HCT116 (cell line): ENCODE measurements at regions not wholly inside any gene's neighbourhood (a gene's known extent, or its start where the extent isn't known, plus 50 kb on each side); places are given as distances from the start of the nearest gene placed in this dataset.

Experiments used
- ATAC-seq: fragments of 200-7000 bp; cut with Tn5 transposase; 2 replicates; pipeline ENCODE4 v1.9.1; 2020; ENCODE audit warnings: mild to moderate bottlenecking, moderate library complexity
- BruUV-seq: library from RNA; stranded (reverse); fragments of 400-500 nt; replicated peaks from 2 replicates; lab custom pipeline; 2021; lab: Mats Ljungman, UMichigan
- CTCF ChIA-PET: fragments of 300-600 bp; sonication (Branson Sonifier 250); formaldehyde crosslinking; loops from one replicate; lab custom pipeline; 2021; ENCODE audit warnings: antibody characterized with exemption; lab: Charles Lee
- POLR2A ChIA-PET: fragments of 300-600, 350-600 bp; sonication (Branson Sonifier 250); formaldehyde crosslinking; loops from one replicate; lab custom pipeline; 2021; ENCODE audit warnings: antibody characterized with exemption; lab: Charles Lee
- RAD21 ChIA-PET, 2 experiments: fragments of 300-600 bp; sonication (Branson Sonifier 250); formaldehyde crosslinking; loops; one replicate each; lab custom pipeline; 2023; ENCODE audit warnings: low total read pairs in 2 of 2; ENCODE audit not compliant: uncharacterized antibody in 2 of 2, unreplicated experiment in 2 of 2, low non-redundant PET in 1 of 2; lab: Charles Lee
- DNase-seq: peaks from one replicate; pipeline ENCODE4 v3.0.0-alpha.2; 2010; ENCODE audit warnings: low read depth, low spot score
- H2AFZ ChIP-seq: fragments of 200-600 bp; shearing (Covaris generic), sonication (generic); 2 replicates; pipeline ENCODE4 v1.6.1; 2017; ENCODE audit warnings: low read depth, mixed run types, mixed read lengths, antibody characterized with exemption, low read length; ENCODE audit not compliant: poor library complexity, severe bottlenecking
- H3K27ac ChIP-seq: 2 replicates; pipeline ENCODE4 v1.5.1; 2012; ENCODE audit warnings: low read depth, low read length
- H3K27me3 ChIP-seq: fragments of 200-600 bp; sonication (generic); 2 replicates; pipeline ENCODE4 v1.6.1; 2016; ENCODE audit warnings: mixed run types, low read length, mixed read lengths; ENCODE audit not compliant: insufficient read depth
- H3K36me3 ChIP-seq, 2 experiments: fragments of 200-500 bp in 1 of 2; fragments of 200-600 bp in 1 of 2; sonication (Bioruptor generic) in 1 of 2; sonication (generic) in 1 of 2; 2 replicates each; pipeline versions ENCODE4 v1.5.1 to v1.6.1; 2014 to 2016; ENCODE audit warnings: low read length in 2 of 2, inconsistent platforms in 1 of 2, mixed read lengths in 1 of 2, mixed run types in 1 of 2; ENCODE audit not compliant: insufficient read depth in 2 of 2, control insufficient read depth in 1 of 2
- H3K4me1 ChIP-seq, 2 experiments: fragments of 200-600 bp in 1 of 2; sonication (generic) in 1 of 2; 2 replicates each; pipeline versions ENCODE4 v1.5.1 to v1.6.1; 2012 to 2017; ENCODE audit warnings: low read length in 2 of 2, inconsistent platforms in 1 of 2, mild to moderate bottlenecking in 1 of 2, mixed read lengths in 1 of 2, mixed run types in 1 of 2, moderate library complexity in 1 of 2; ENCODE audit not compliant: insufficient read depth in 2 of 2, control insufficient read depth in 1 of 2
- H3K4me2 ChIP-seq: fragments of 200-600 bp; sonication (generic); 2 replicates; pipeline ENCODE4 v1.6.1; 2017; ENCODE audit warnings: mixed run types, low read length, mixed read lengths
- H3K4me3 ChIP-seq, 2 experiments: fragments of 200-600 bp in 1 of 2; sonication (generic) in 1 of 2; replicated peaks in 1 of 2; 2 replicates each; pipeline ENCODE4 v1.5.1; 2011 to 2016; ENCODE audit warnings: low read length in 2 of 2, control low read depth in 1 of 2, low read depth in 1 of 2, mild to moderate bottlenecking in 1 of 2, mixed read lengths in 1 of 2, mixed run types in 1 of 2
- H3K79me2 ChIP-seq: fragments of 200-600 bp; sonication (generic); 2 replicates; pipeline ENCODE4 v1.6.1; 2017; ENCODE audit warnings: mild to moderate bottlenecking, mixed run types, low read length, moderate library complexity, mixed read lengths; ENCODE audit not compliant: insufficient read depth
- H3K9ac ChIP-seq: fragments of 200-600 bp; sonication (generic); 2 replicates; pipeline ENCODE4 v1.6.1; 2016; ENCODE audit warnings: low read length, mixed read lengths
- H3K9me2 ChIP-seq: fragments of 200-600 bp; sonication (generic), shearing (Covaris generic); 2 replicates; pipeline ENCODE4 v1.6.1; 2017; ENCODE audit warnings: mixed run types, mild to moderate bottlenecking, moderate library complexity; ENCODE audit not compliant: insufficient read depth
- H3K9me3 ChIP-seq, 2 experiments: fragments of 200-500 bp in 1 of 2; fragments of 200-600 bp in 1 of 2; sonication (Bioruptor generic) in 1 of 2; sonication (generic) in 1 of 2; 2 replicates each; pipeline ENCODE4 v1.6.1; 2014 to 2017; ENCODE audit warnings: low read length in 2 of 2, mixed read lengths in 2 of 2, inconsistent platforms in 1 of 2, low read depth in 1 of 2, mild to moderate bottlenecking in 1 of 2, mixed run types in 1 of 2, moderate library complexity in 1 of 2; ENCODE audit not compliant: control insufficient read depth in 1 of 2, insufficient read depth in 1 of 2
- H4K20me1 ChIP-seq: fragments of 200-600 bp; sonication (generic), shearing (Covaris generic); 2 replicates; pipeline ENCODE4 v1.6.1; 2017; ENCODE audit warnings: mixed run types, mild to moderate bottlenecking, moderate library complexity; ENCODE audit not compliant: insufficient read depth
- CBX3 ChIP-seq: IDR thresholded peaks from 2 replicates; pipeline ENCODE4 v1.6.1; 2012; ENCODE audit warnings: low read depth
- EGR1 ChIP-seq: IDR thresholded peaks from 2 replicates; pipeline ENCODE4 v1.6.1; 2012; ENCODE audit warnings: low read depth
- EZH2 ChIP-seq: fragments of 200-600 bp; sonication (generic); IDR thresholded peaks from 2 replicates; pipeline ENCODE4 v1.6.1; 2017; ENCODE audit warnings: antibody characterized with exemption, mixed run types
- EZH2phosphoT487 ChIP-seq: fragments of 200-600 bp; IDR thresholded peaks from 2 replicates; pipeline ENCODE4 v1.6.1; 2018; ENCODE audit warnings: antibody characterized with exemption, borderline replicate concordance
- FOSL1 ChIP-seq: IDR thresholded peaks from 2 replicates; pipeline ENCODE4 v1.6.1; 2012; ENCODE audit warnings: low read depth
- POLR2A ChIP-seq: IDR thresholded peaks from 2 replicates; pipeline ENCODE4 v1.7.0; 2011; ENCODE audit warnings: borderline replicate concordance; ENCODE audit not compliant: insufficient read depth, insufficient read length; ENCODE audit errors: extremely low read depth
- POLR2AphosphoS5 ChIP-seq: IDR thresholded peaks from 2 replicates; pipeline ENCODE4 v1.6.1; 2011; ENCODE audit warnings: mild to moderate bottlenecking, low read depth, low read length, moderate library complexity
- RAD21 ChIP-seq: IDR thresholded peaks from 2 replicates; pipeline ENCODE4 v1.6.1; 2012; ENCODE audit warnings: low read depth, mild to moderate bottlenecking
- SIN3A ChIP-seq: IDR thresholded peaks from 2 replicates; pipeline ENCODE4 v1.6.1; 2012; ENCODE audit warnings: low read depth
- SRF ChIP-seq: IDR thresholded peaks from 2 replicates; pipeline ENCODE4 v1.6.1; 2012; ENCODE audit warnings: low read depth
- ZBTB33 ChIP-seq: IDR thresholded peaks from 2 replicates; pipeline ENCODE4 v1.6.1; 2011; ENCODE audit warnings: mild to moderate bottlenecking, low read length, moderate library complexity; ENCODE audit not compliant: insufficient replicate concordance; ENCODE audit errors: extremely low read depth
- ZFX ChIP-seq: fragments of 450-650 bp; IDR thresholded peaks from 2 replicates; pipeline ENCODE4 v1.6.1; 2017
- ZNF274 ChIP-seq: fragments of 200-500 bp; sonication (Bioruptor generic); IDR thresholded peaks from 2 replicates; pipeline ENCODE4 v1.6.1; 2014; ENCODE audit warnings: mild to moderate bottlenecking, low read depth, low read length, inconsistent platforms
- intact Hi-C: fragments of 100-400 bp; cut with micrococcal nuclease; formaldehyde crosslinking; loops from 2 replicates; pipeline ENCODE4 v1.10.0; 2022
- TF ChIP-seq, protein P1 (sequence below): IDR thresholded peaks from 2 replicates; pipeline ENCODE4 v1.6.1; 2012; ENCODE audit warnings: low read depth
- TF ChIP-seq, protein P2 (sequence below), 3 experiments: fragments of 200-600 bp in 1 of 3; sonication (generic) in 1 of 3; IDR thresholded peaks in 2 of 3; conservative IDR thresholded peaks in 1 of 3; 2 replicates each; pipeline ENCODE4 v1.5.1; 2012 to 2017; ENCODE audit warnings: low read depth in 2 of 3, low read length in 2 of 3, antibody characterized with exemption in 1 of 3, borderline replicate concordance in 1 of 3, control low read depth in 1 of 3, mild to moderate bottlenecking in 1 of 3, mixed read lengths in 1 of 3, mixed run types in 1 of 3, moderate library complexity in 1 of 3; ENCODE audit not compliant: insufficient read depth in 1 of 3

DNA sequence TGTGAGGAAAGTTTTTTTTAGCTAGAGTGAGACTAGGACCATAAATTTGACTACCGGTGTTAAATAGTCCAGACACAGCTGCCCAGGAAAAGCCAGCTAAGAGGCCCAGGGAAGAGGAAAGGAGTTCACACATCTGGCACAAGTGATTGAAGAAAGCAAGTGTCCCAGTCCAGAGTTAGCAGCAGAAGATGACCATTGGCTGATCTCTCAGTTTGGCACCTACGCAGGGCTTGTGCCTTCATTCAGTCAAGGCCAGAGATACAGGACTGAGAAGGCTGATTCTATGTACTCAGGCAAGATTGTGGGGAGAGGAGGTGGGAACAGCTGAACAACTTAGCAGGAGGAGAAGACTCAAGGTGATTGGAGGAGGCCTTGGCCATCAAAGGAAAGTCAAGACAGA is 575.0 kb upstream of the KLF12 start (continued):
- TF ChIP-seq, protein P1, sequence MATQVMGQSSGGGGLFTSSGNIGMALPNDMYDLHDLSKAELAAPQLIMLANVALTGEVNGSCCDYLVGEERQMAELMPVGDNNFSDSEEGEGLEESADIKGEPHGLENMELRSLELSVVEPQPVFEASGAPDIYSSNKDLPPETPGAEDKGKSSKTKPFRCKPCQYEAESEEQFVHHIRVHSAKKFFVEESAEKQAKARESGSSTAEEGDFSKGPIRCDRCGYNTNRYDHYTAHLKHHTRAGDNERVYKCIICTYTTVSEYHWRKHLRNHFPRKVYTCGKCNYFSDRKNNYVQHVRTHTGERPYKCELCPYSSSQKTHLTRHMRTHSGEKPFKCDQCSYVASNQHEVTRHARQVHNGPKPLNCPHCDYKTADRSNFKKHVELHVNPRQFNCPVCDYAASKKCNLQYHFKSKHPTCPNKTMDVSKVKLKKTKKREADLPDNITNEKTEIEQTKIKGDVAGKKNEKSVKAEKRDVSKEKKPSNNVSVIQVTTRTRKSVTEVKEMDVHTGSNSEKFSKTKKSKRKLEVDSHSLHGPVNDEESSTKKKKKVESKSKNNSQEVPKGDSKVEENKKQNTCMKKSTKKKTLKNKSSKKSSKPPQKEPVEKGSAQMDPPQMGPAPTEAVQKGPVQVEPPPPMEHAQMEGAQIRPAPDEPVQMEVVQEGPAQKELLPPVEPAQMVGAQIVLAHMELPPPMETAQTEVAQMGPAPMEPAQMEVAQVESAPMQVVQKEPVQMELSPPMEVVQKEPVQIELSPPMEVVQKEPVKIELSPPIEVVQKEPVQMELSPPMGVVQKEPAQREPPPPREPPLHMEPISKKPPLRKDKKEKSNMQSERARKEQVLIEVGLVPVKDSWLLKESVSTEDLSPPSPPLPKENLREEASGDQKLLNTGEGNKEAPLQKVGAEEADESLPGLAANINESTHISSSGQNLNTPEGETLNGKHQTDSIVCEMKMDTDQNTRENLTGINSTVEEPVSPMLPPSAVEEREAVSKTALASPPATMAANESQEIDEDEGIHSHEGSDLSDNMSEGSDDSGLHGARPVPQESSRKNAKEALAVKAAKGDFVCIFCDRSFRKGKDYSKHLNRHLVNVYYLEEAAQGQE, result no peak
- TF ChIP-seq ZNF274 (no peak), FOSL1 (no peak), CBX3 (no peak)

DNA sequence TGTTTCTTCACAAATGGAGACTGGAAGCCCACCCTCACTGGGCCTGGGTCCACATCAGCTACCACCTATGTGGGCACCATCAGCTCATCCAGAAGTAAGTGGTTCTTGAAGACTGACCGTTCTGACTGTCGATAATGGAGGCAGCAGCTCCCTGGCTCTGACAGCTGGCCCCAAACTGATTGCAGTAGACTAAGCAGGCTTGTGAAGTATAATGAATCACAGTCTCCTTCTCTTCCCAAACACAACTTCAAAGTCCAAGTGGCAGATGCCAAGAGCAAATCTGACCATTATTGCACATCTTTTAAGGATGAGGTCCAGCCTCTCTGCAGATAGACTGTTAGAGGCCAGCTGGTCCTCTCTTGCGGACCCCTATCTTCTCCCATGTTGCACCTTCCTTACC is 574.4 kb upstream of the KLF12 start:
- no TSS peak for BruUV-seq
- Histone ChIP-seq H3K36me3 (no peaks in the 10 kb centered on the region), H3K9me3 (no peaks in the 10 kb centered on the region; a peak in 1 of 4 replicates), H3K4me3 (no peak overlapping the region), H3K27me3 (no peaks in the 10 kb centered on the region), H3K27ac (no peak overlapping the region), H3K4me2 (no peak overlapping the region), H2AFZ (no peak overlapping the region), H3K79me2 (no peaks in the 10 kb centered on the region), H3K9ac (no peak overlapping the region), H3K9me2 (no peaks in the 10 kb centered on the region), H3K4me1 (no peaks in the 10 kb centered on the region), H4K20me1 (no peaks in the 10 kb centered on the region)
- POLR2A ChIA-PET, result no interaction called here
- CTCF ChIA-PET, result no interaction called here
- no peak for DNase-seq
- intact Hi-C loops, result no loop called here
- RAD21 ChIA-PET, result no interaction called here
- ATAC-seq, result no peak
- TF ChIP-seq ZNF274, result no peak
- no peak for TF ChIP-seq POLR2AphosphoS5
- no peak for TF ChIP-seq POLR2A
- no peak for TF ChIP-seq CBX3
- TF ChIP-seq EZH2phosphoT487, result no peak
- TF ChIP-seq EGR1, result no peak
- TF ChIP-seq FOSL1, result no peak
- no peak for TF ChIP-seq EZH2
- TF ChIP-seq ZBTB33, result no peak
- TF ChIP-seq RAD21, result no peak
- no peak for TF ChIP-seq SIN3A
- TF ChIP-seq, protein P2, sequence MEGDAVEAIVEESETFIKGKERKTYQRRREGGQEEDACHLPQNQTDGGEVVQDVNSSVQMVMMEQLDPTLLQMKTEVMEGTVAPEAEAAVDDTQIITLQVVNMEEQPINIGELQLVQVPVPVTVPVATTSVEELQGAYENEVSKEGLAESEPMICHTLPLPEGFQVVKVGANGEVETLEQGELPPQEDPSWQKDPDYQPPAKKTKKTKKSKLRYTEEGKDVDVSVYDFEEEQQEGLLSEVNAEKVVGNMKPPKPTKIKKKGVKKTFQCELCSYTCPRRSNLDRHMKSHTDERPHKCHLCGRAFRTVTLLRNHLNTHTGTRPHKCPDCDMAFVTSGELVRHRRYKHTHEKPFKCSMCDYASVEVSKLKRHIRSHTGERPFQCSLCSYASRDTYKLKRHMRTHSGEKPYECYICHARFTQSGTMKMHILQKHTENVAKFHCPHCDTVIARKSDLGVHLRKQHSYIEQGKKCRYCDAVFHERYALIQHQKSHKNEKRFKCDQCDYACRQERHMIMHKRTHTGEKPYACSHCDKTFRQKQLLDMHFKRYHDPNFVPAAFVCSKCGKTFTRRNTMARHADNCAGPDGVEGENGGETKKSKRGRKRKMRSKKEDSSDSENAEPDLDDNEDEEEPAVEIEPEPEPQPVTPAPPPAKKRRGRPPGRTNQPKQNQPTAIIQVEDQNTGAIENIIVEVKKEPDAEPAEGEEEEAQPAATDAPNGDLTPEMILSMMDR (IDR thresholded peaks at IDR 0.05 in 2 of 3, conservative IDR thresholded peaks at IDR 0.05 in 1 of 3; ENCODE audit: borderline replicate concordance in 1 of 3, insufficient read depth in 1 of 3, low read depth in 2 of 3, low read length in 2 of 3), result no peak
- no peak for TF ChIP-seq ZFX
- TF ChIP-seq SRF, result no peak
